Activated CD8-positive, alpha-beta memory T cell treated with anti-CD3 and anti-CD28 coated beads for 4 hours (primary cell): ENCODE measurements at regions not wholly inside any gene's neighbourhood (a gene's known extent, or its start where the extent isn't known, plus 50 kb on each side); places are given as distances from the start of the nearest gene placed in this dataset.

Experiments
- DNase-seq, 2 donors: peaks; one replicate each; pipeline ENCODE4 v3.0.0-alpha.2; 2020; ENCODE audit warnings: low read depth in 2 of 2

DNA sequence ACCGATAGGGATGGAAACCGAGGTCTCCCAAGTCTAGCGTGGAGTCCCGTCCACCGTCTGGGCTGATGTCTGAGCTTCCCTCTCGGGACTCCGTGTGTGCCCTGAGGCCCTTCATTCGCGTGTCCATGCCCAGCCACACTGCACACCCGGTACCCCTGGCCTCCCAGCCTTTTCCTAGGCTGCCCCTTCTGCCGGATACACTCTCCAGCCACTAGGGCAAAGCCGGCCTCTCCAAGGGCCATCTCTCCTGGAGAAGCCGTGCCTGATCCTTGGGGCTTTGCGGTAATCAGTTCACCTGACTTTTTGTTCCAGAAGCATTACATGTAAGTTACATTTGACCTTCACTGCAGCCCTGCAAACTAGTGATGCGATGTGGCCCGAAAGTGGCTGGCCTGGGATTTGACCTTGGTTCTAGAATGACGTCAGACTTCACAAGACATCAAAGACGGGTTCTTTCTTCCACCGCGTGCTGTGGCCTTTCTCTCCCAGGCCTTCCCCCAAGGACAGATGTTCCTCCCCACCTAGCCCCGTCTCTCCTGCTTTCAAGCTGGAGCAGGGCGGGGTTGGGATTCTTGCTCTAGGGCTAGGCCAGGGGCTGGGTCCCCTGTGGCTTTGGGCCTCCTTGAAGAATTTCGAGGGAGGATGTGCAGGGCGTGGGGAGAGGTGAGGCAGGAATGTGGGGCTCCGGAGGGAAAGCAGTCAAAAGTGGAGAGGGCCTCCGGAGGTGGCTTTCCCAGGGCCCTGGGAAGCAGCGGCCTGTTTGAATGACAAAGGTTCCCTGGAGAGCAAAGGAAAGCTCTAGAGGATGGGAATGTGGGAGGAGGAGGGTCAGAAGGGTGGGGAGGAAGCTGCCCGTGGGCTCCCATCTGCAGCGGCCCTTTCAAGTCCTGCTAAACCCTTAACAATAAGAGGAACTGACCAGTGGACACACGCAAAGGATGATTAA, 49.7 kb upstream of the SLC2A1 start:
- no peak for DNase-seq
